PC-3 (cell line): ENCODE measurements at regions not wholly inside any gene's neighbourhood (a gene's known extent, or its start where the extent isn't known, plus 50 kb on each side); places are given as distances from the start of the nearest gene placed in this dataset.

Experiments used
- EZH2 ChIP-seq: fragments of 300-600 bp; sonication (generic); IDR thresholded peaks from one replicate; pipeline ENCODE4 v1.6.1; 2017; ENCODE audit warnings: antibody characterized with exemption, mild to moderate bottlenecking, low read length; ENCODE audit not compliant: unreplicated experiment
- TF ChIP-seq, protein P1 (sequence below): fragments of 300-600 bp; sonication (generic); conservative IDR thresholded peaks from 2 replicates; pipeline ENCODE4 v1.5.1; 2017; ENCODE audit warnings: antibody characterized with exemption, low read depth, mild to moderate bottlenecking, low read length

DNA sequence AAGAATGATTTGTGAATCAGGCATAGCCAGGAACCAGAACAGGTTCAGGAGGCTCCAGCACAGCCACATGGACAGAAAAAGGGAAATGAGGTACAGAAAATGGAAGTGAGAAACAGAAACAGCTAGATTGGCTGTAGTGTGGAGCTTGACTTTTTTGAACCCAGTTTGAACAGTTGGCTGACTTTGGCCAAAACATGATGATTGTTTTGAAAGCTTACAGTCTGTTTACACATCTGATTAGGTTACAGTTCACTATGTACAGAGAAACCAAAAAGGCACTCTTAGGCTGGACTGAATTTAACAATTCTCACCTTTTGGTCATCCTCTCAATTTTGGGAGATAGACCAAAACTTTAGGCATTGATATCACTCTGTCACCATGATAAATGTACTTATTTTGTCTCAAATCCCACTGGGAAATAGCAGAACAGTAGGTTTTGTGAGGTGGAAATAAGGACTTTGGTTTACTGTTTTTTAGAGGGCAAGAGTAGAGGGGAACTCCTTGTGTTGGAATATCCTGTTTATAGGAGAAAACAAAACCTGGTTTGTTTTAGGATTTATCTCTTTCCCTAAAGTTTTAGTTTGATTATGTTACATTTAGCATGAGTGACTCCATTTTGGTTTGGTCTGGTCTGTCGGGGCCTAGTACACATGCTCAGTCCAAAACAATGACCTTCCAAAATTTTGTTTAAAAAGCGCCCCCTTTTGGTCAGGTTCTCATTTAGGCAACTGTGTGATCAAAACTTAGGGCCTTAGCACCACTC lies 123.1 kb downstream of the OLIG3 start:
- TF ChIP-seq, protein P1, sequence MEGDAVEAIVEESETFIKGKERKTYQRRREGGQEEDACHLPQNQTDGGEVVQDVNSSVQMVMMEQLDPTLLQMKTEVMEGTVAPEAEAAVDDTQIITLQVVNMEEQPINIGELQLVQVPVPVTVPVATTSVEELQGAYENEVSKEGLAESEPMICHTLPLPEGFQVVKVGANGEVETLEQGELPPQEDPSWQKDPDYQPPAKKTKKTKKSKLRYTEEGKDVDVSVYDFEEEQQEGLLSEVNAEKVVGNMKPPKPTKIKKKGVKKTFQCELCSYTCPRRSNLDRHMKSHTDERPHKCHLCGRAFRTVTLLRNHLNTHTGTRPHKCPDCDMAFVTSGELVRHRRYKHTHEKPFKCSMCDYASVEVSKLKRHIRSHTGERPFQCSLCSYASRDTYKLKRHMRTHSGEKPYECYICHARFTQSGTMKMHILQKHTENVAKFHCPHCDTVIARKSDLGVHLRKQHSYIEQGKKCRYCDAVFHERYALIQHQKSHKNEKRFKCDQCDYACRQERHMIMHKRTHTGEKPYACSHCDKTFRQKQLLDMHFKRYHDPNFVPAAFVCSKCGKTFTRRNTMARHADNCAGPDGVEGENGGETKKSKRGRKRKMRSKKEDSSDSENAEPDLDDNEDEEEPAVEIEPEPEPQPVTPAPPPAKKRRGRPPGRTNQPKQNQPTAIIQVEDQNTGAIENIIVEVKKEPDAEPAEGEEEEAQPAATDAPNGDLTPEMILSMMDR = no peak; the same call in 1 of the 2 replicates
- TF ChIP-seq EZH2 = no peak
